GM23248 (cell line): ENCODE measurements at regions not wholly inside any gene's neighbourhood (a gene's known extent, or its start where the extent isn't known, plus 50 kb on each side); places are given as distances from the start of the nearest gene placed in this dataset.
"Not testable (repeated sequence)": the region's sequence is repeated elsewhere in the genome, so short reads cannot be mapped to it uniquely, and the experiment has no call there.

Source experiments
- DNase-seq: peaks from one replicate; pipeline ENCODE4 v3.0.0-alpha.2; 2015
- H2AFZ ChIP-seq: fragments of 200-600 bp; sonication (generic); 2 replicates; pipeline ENCODE4 v1.6.1; 2016; ENCODE audit warnings: antibody characterized with exemption
- H3F3A ChIP-seq: fragments of 200-600 bp; sonication (generic); 2 replicates; pipeline ENCODE4 v1.6.1; 2016; ENCODE audit warnings: mild to moderate bottlenecking, antibody characterized with exemption, mixed run types; ENCODE audit not compliant: insufficient read depth
- H3K27ac ChIP-seq: fragments of 200-600 bp; sonication (generic); 2 replicates; pipeline ENCODE4 v1.5.1; 2016; ENCODE audit warnings: mild to moderate bottlenecking
- H3K27me3 ChIP-seq: fragments of 200-600 bp; sonication (generic); replicated peaks from 2 replicates; pipeline ENCODE4 v1.6.1; 2016; ENCODE audit warnings: mild to moderate bottlenecking; ENCODE audit not compliant: insufficient read depth
- H3K36me3 ChIP-seq: fragments of 200-600 bp; sonication (generic); 2 replicates; pipeline ENCODE4 v1.6.1; 2016; ENCODE audit warnings: low read depth, mild to moderate bottlenecking
- H3K4me1 ChIP-seq: fragments of 200-600 bp; sonication (generic); 2 replicates; pipeline ENCODE4 v1.6.1; 2016; ENCODE audit warnings: mild to moderate bottlenecking; ENCODE audit not compliant: insufficient read depth
- H3K4me2 ChIP-seq: fragments of 200-600 bp; sonication (generic); one replicate; pipeline ENCODE4 v1.6.1; 2016; ENCODE audit warnings: mild to moderate bottlenecking; ENCODE audit not compliant: unreplicated experiment
- H3K4me3 ChIP-seq: fragments of 200-600 bp; sonication (generic); 2 replicates; pipeline ENCODE4 v1.5.1; 2016; ENCODE audit warnings: mild to moderate bottlenecking
- H3K79me2 ChIP-seq: fragments of 200-600 bp; sonication (generic); 2 replicates; pipeline ENCODE4 v1.6.1; 2016; ENCODE audit warnings: mild to moderate bottlenecking; ENCODE audit not compliant: insufficient read depth
- H3K9ac ChIP-seq: fragments of 200-600 bp; sonication (generic); 2 replicates; pipeline ENCODE4 v1.6.1; 2016; ENCODE audit warnings: mild to moderate bottlenecking
- H3K9me2 ChIP-seq: fragments of 200-600 bp; sonication (generic); 2 replicates; pipeline ENCODE4 v1.6.1; 2016; ENCODE audit warnings: mixed run types, mild to moderate bottlenecking, moderate library complexity; ENCODE audit not compliant: insufficient read depth
- H3K9me3 ChIP-seq: fragments of 200-600 bp; sonication (generic); one replicate; pipeline ENCODE4 v1.6.1; 2017; ENCODE audit warnings: low read depth
- H4K20me1 ChIP-seq: fragments of 200-600 bp; sonication (generic); 2 replicates; pipeline ENCODE4 v1.6.0; 2016; ENCODE audit not compliant: insufficient read depth
- EZH2 ChIP-seq: fragments of 200-600 bp; sonication (generic); IDR thresholded peaks from 2 replicates; pipeline ENCODE4 v1.6.1; 2018; ENCODE audit warnings: antibody characterized with exemption, mild to moderate bottlenecking; ENCODE audit not compliant: insufficient read depth, poor library complexity, severe bottlenecking
- EZH2phosphoT487 ChIP-seq: fragments of 200-600 bp; sonication (generic); IDR thresholded peaks from 2 replicates; pipeline ENCODE4 v1.6.1; 2018; ENCODE audit warnings: antibody characterized with exemption, moderate library complexity, mild to moderate bottlenecking, low read depth; ENCODE audit not compliant: insufficient read depth
- WGBS, 2 experiments: methylation state at CpG; one replicate each; pipeline ENCODE4 v1.1.6; 2015 to 2017; ENCODE audit warnings: low lambda C conversion rate in 2 of 2, low coverage in 1 of 2; ENCODE audit errors: missing lambda C conversion rate in 2 of 2; 5-methylcytosine and 5-hydroxymethylcytosine counted together
- in situ Hi-C: fragments of 300-500 bp; cut with MboI; formaldehyde crosslinking; loops from 2 replicates; pipeline ENCODE4 v1.15.0; 2020

- Histone ChIP-seq H3K9ac (no peak overlapping the region), H3K79me2 (no peaks in the 10 kb centered on the region), H3K9me2 (no peaks in the 10 kb centered on the region), H3K4me3 (no peak overlapping the region), H2AFZ (no peak overlapping the region), H3K36me3 (no peaks in the 10 kb centered on the region), H3K27me3 (0 out of 2 replicates have a peak, but pooled peaks cover 2% of the 10 kb centered on the region), H3K4me2 (no peak overlapping the region), H3K27ac (no peak overlapping the region), H3K4me1 (peaks cover 15% of the 10 kb centered on the region), H3F3A (peaks cover 6% of the 10 kb centered on the region; the same call in 1 of the 2 replicates), H4K20me1 (no peaks in the 10 kb centered on the region), H3K9me3 (no peaks in the 10 kb centered on the region)
- peak; percentile 84 for DNase-seq
- WGBS, 2 experiments = 5 to 9% methylated on average over 2 of the region's 2 CpGs
- in situ Hi-C loops = no loop called here
- no peak for TF ChIP-seq EZH2phosphoT487
- no peak for TF ChIP-seq EZH2
Measured at GRCh38 chr15:81887912-81888311, 157.9 kb downstream of the MEX3B start.

GRCh38 chr15:81887188-81887587, 158.6 kb downstream of the MEX3B start:
- H3K9me2 ChIP-seq, H3K27ac ChIP-seq, in situ Hi-C loops, H3F3A ChIP-seq, H3K9ac ChIP-seq, H2AFZ ChIP-seq, H3K4me3 ChIP-seq, H3K9me3 ChIP-seq, DNase-seq, H4K20me1 ChIP-seq, H3K27me3 ChIP-seq, H3K79me2 ChIP-seq, H3K4me2 ChIP-seq, H3K36me3 ChIP-seq: not testable (repeated sequence)
- H3K4me1 ChIP-seq = peaks cover 15% of the 10 kb centered on the region

- Histone ChIP-seq H3K27ac (no peak overlapping the region), H3K4me3 (no peak overlapping the region), H3K9me3 (no peaks in the 10 kb centered on the region), H4K20me1 (no peaks in the 10 kb centered on the region), H3K4me2 (no peak overlapping the region), H3F3A (peaks cover 6% of the 10 kb centered on the region; the same call in 1 of the 2 replicates), H2AFZ (no peak overlapping the region), H3K9me2 (no peaks in the 10 kb centered on the region), H3K4me1 (peaks cover 15% of the 10 kb centered on the region), H3K79me2 (no peaks in the 10 kb centered on the region), H3K27me3 (0 out of 2 replicates have a peak, but pooled peaks cover 2% of the 10 kb centered on the region), H3K36me3 (no peaks in the 10 kb centered on the region), H3K9ac (no peak overlapping the region)
- no peak for DNase-seq
- TF ChIP-seq EZH2 (no peak), EZH2phosphoT487 (no peak)
- in situ Hi-C loops = no loop called here
- 80 to 82% methylated on average over 6 of the region's 6 CpGs for WGBS, 2 experiments
Measured at GRCh38 chr15:81886591-81886990, 159.2 kb downstream of the MEX3B start.

GRCh38 chr15:81886080-81886479, 159.7 kb downstream of the MEX3B start:
- no peak overlapping the region for H3K27ac ChIP-seq
- H3K9ac ChIP-seq = no peak overlapping the region
- H3K4me1 ChIP-seq = peaks cover 15% of the 10 kb centered on the region
- H3K79me2 ChIP-seq = no peaks in the 10 kb centered on the region
- H3K9me3 ChIP-seq = no peaks in the 10 kb centered on the region
- H3K27me3 ChIP-seq = 0 out of 2 replicates have a peak, but pooled peaks cover 2% of the 10 kb centered on the region
- H3K36me3 ChIP-seq = no peaks in the 10 kb centered on the region
- H3K4me2 ChIP-seq = no peak overlapping the region
- DNase-seq = no peak
- no peaks in the 10 kb centered on the region for H3K9me2 ChIP-seq
- TF ChIP-seq EZH2phosphoT487 (no peak), EZH2 (no peak)
- no peak overlapping the region for H3K4me3 ChIP-seq
- H3F3A ChIP-seq = peaks cover 6% of the 10 kb centered on the region; the same call in 1 of the 2 replicates
- H2AFZ ChIP-seq = no peak overlapping the region
- in situ Hi-C loops = no loop called here
- WGBS, 2 experiments = 56% methylated on average over 2 of the region's 2 CpGs
- H4K20me1 ChIP-seq = no peaks in the 10 kb centered on the region

- H3K9ac ChIP-seq = no peak overlapping the region
- peaks cover 6% of the 10 kb centered on the region; the same call in 1 of the 2 replicates for H3F3A ChIP-seq
- 92 to 94% methylated on average over 2 of the region's 2 CpGs for WGBS, 2 experiments
Measured at GRCh38 chr15:81885135-81885534, 160.7 kb downstream of the MEX3B start.

More at GRCh38 chr15:81885135-81885534, 160.7 kb downstream of the MEX3B start:
- Histone ChIP-seq H3K4me1 (peaks cover 15% of the 10 kb centered on the region), H2AFZ (no peak overlapping the region), H3K27me3 (0 out of 2 replicates have a peak, but pooled peaks cover 2% of the 10 kb centered on the region), H3K79me2 (no peaks in the 10 kb centered on the region), H3K9me3 (no peaks in the 10 kb centered on the region), H3K27ac (no peak overlapping the region), H3K36me3 (no peaks in the 10 kb centered on the region), H3K4me3 (no peak overlapping the region), H4K20me1 (no peaks in the 10 kb centered on the region), H3K4me2 (no peak overlapping the region), H3K9me2 (no peaks in the 10 kb centered on the region)
- TF ChIP-seq EZH2 (no peak), EZH2phosphoT487 (no peak)
- in situ Hi-C loops = no loop called here
- no peak for DNase-seq
